ENCODE measurements at regions not wholly inside any gene's neighbourhood (a gene's known extent, or its start where the extent isn't known, plus 50 kb on each side); places are given as distances from the start of the nearest gene placed in this dataset.

GRCh38 chr6:169847901-169848311 is 96.5 kb downstream of the ERMARD start:
- no peak for DNase-seq (ENCODE audit: low spot score)
- ChIA-PET POLR2A (ENCODE audit: low non-redundant PET) (no interaction called here), CTCF (interaction anchor here (0.9 kb wide), 1 partner anchor 16 kb away, joined by 3 read pairs; no protein-coding TSS in a partner anchor)
- TF ChIP-seq CTCF (conservative IDR thresholded peaks at IDR 0.05; ENCODE audit: low read depth), result no peak
- H3K27ac ChIP-seq, result no peak overlapping the region

DNA sequence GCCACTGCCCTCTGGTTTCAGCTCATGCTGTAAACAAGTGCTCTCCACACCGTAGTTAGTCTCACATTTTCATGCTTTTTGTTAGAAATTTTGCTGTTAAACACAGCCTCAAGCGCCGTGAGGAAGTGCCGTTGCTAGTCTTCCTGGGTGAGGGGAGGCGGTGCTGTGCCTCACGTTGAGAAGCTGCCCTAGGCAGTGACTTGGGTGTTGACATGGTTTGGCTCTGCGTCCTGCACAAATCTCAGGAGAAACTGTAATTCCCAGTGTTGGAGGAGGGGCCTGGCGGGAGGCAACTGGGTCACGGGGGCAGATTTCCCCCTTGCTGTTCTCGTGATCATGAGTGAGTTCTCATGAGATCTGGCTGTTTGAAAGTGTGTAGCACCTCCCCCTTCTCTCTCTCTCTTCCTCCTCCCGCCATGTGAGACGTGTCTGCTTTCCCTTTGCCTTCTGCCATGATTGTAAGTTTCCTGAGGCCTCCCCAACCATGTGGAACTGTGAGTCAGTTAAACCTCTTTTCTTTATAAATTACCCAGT is 95.8 kb downstream of the ERMARD start:
- no peak for DNase-seq (ENCODE audit: low spot score)

DNA sequence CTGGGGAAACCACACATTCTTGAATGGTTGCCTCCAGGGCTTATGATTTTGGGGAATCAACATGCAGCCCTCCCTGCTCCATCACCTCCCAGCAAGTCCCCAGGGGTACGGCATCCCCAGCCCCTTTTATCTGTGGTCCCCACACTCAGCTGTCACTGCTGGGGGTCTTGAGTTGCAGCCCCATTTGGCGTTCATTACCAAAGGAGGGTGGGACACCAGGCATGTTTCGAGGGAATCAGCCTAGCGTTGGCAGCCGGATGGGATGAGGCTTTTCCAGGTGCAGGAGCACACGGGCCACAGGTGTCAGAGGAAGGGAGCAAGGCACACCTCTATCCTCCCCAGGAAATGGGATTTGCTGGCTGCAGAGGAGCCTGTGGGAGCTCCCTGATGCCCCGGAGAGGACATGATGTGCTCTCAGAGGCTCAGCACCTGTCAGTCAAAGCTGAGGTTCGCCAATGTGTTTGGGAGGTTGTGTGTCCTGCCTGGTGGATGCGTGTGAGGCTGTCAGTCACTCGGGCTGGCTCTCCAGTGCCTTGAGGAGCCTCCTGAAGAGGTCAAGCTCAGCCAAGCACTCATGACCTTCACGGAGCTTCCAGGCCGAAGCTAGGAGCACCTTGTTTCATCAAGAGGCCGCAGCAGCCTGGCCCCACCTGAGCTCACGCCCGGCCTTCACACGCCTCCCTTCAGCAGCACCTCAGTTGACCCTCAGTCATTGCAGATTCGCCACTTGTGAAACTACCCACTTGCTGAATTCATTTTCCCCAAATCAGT is 95.0 kb downstream of the ERMARD start:
- ChIA-PET POLR2A (ENCODE audit: low non-redundant PET) (no interaction called here), CTCF (interaction anchor here (0.8 kb wide), 1 partner anchor 15 kb away, joined by 3 read pairs; no protein-coding TSS in a partner anchor)
- no peak for TF ChIP-seq CTCF (conservative IDR thresholded peaks at IDR 0.05; ENCODE audit: low read depth)
- no peak overlapping the region for H3K27ac ChIP-seq
- DNase-seq (ENCODE audit: low spot score), result no peak

More for the DNA sequence above, 95.8 kb downstream of the ERMARD start:
- TF ChIP-seq CTCF (conservative IDR thresholded peaks at IDR 0.05; ENCODE audit: low read depth), result no peak
- no peak overlapping the region for H3K27ac ChIP-seq
- CTCF ChIA-PET, result interaction anchor here (0.9 kb wide), 1 partner anchor 15 kb away, joined by 3 read pairs; no protein-coding TSS in a partner anchor
- POLR2A ChIA-PET (ENCODE audit: low non-redundant PET), result no interaction called here

DNA sequence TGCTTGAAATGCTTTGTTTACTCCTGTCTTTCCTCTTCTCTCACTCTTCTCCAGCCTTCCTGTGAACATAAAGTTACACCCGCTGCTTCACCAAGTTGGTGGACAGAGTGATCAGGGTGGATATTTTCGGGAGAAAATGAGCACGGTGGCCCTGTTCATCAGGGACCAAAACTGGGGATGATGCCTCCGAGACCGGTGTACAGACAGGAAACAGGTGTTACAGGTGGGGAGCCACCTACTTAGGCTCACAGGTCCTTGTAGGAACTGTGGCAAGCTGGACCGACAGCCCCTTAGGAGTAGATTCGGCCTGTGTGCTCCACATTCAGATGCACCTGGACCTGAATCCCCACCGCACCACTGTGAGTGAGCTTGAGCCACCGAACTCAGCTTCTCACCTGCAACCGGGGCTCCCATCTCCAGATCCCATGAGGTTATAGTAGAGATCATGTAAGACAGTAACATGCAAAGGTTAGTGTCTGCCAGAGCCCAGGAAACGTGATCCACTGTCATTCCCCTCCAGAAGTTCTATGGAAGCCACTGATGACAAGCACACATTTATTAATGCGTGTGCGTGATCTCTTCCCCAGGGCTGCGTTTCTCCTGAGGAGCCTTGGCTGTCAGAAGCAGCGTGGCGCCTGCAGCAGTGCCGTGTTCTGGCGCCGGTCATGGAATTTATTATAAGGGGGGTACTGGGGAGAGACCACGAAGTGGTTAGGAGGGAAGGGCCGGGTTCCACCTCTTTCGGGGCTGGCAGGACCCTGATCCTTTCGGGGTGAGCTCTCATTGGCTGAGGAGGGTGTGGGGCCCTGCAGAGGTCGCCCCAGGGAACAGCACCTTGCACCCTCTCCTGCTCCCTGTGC is 94.2 kb downstream of the ERMARD start:
- no peak for TF ChIP-seq CTCF (conservative IDR thresholded peaks at IDR 0.05; ENCODE audit: low read depth)
- no peak overlapping the region for H3K27ac ChIP-seq
- DNase-seq (ENCODE audit: low spot score), result no peak
- POLR2A ChIA-PET (ENCODE audit: low non-redundant PET), result no interaction called here
- CTCF ChIA-PET, result interaction anchor here (0.8 kb wide), 1 partner anchor 14 kb away, joined by 3 read pairs; no protein-coding TSS in a partner anchor

DNA sequence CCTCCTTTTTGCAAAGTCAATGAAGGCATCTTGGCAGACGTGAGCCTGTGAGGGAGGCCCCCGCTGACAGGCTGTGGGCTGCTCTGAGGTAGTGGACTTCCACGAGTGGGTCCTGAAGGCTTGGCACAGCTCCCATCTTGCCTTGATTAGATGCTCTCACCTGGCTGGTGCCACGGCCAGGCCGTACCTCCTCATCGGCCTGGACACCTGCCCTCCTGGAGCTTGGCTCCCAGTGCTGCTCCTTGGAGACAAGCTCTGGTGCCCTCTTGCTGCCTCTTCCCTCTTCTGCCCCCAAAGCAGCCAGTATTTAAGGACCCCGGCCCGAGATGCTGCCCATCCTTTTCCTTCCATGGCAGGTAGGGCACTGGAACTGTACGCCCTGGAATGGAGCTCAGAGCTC is 93.5 kb downstream of the ERMARD start:
- no peak overlapping the region for H3K27ac ChIP-seq
- ChIA-PET POLR2A (ENCODE audit: low non-redundant PET) (no interaction called here), CTCF (interaction anchor here (2.0 kb wide), 1 partner anchor 13 kb away, joined by 8 read pairs; no protein-coding TSS in a partner anchor)
- no peak for TF ChIP-seq CTCF (conservative IDR thresholded peaks at IDR 0.05; ENCODE audit: low read depth)
- DNase-seq (ENCODE audit: low spot score), result no peak

GRCh38 chr6:169843991-169844390 is 92.6 kb downstream of the ERMARD start:
- POLR2A ChIA-PET (ENCODE audit: low non-redundant PET), result no interaction called here
- no peak for TF ChIP-seq CTCF (conservative IDR thresholded peaks at IDR 0.05; ENCODE audit: low read depth)
- CTCF ChIA-PET, result interaction anchor here (0.6 to 2.0 kb wide), 2 partner anchors 12 to 434 kb away, joined by 3 to 8 read pairs; no protein-coding TSS in a partner anchor
- no peak for DNase-seq (ENCODE audit: low spot score)
- H3K27ac ChIP-seq, result no peak overlapping the region

Measured in RWPE1 (cell line).